GM23338 (cell line): ENCODE measurements at regions not wholly inside any gene's neighbourhood (a gene's known extent, or its start where the extent isn't known, plus 50 kb on each side); places are given as distances from the start of the nearest gene placed in this dataset.

ENCODE experiments used
- ATAC-seq: fragments of 200-7000 bp; cut with Tn5 transposase; 3 replicates; pipeline ENCODE4 v1.9.1; 2020
- DNase-seq: peaks from one replicate; pipeline ENCODE4 v3.0.0-alpha.2; 2015; ENCODE audit warnings: low spot score
- H2AFZ ChIP-seq: fragments of 200-600 bp; sonication (generic); 2 replicates; pipeline ENCODE4 v1.8.0; 2016; ENCODE audit warnings: antibody characterized with exemption, mild to moderate bottlenecking, moderate library complexity
- H3F3A ChIP-seq: fragments of 200-600 bp; sonication (generic); replicated peaks from 2 replicates; pipeline ENCODE4 v1.8.0; 2017; ENCODE audit warnings: antibody characterized with exemption, mixed run types, low read depth
- H3K27ac ChIP-seq: fragments of 200-600 bp; sonication (generic); 2 replicates; pipeline ENCODE4 v1.6.1; 2016; ENCODE audit warnings: low read depth
- H3K27me3 ChIP-seq: fragments of 200-600 bp; sonication (generic); 2 replicates; pipeline ENCODE4 v1.8.0; 2016; ENCODE audit warnings: mild to moderate bottlenecking, mixed run types, moderate library complexity; ENCODE audit not compliant: insufficient read depth
- H3K36me3 ChIP-seq: fragments of 200-600 bp; sonication (generic); 2 replicates; pipeline ENCODE4 v1.8.0; 2016; ENCODE audit warnings: mild to moderate bottlenecking; ENCODE audit not compliant: insufficient read depth
- H3K4me1 ChIP-seq: fragments of 200-600 bp; sonication (generic); 2 replicates; pipeline ENCODE4 v1.8.0; 2016; ENCODE audit warnings: mild to moderate bottlenecking, moderate library complexity; ENCODE audit not compliant: insufficient read depth
- H3K4me2 ChIP-seq: fragments of 200-600 bp; sonication (generic); 2 replicates; pipeline ENCODE4 v1.7.1; 2017; ENCODE audit warnings: mixed run types
- H3K4me3 ChIP-seq: fragments of 200-600 bp; sonication (generic); 2 replicates; pipeline ENCODE4 v1.6.1; 2016; ENCODE audit warnings: mixed run types
- H3K79me2 ChIP-seq: fragments of 200-600 bp; sonication (generic); replicated peaks from 2 replicates; pipeline ENCODE4 v1.8.0; 2017; ENCODE audit warnings: mild to moderate bottlenecking; ENCODE audit not compliant: insufficient read depth
- H3K9me2 ChIP-seq: fragments of 200-600 bp; sonication (generic); 2 replicates; pipeline ENCODE4 v1.8.0; 2017; ENCODE audit not compliant: insufficient read depth
- H4K20me1 ChIP-seq: fragments of 200-600 bp; sonication (generic); replicated peaks from 2 replicates; pipeline ENCODE4 v1.8.0; 2017; ENCODE audit warnings: mild to moderate bottlenecking; ENCODE audit not compliant: insufficient read depth
- H3K27ac Mint-ChIP-seq: 2 replicates; pipeline ENCODE4 v1.8.0; 2020; ENCODE audit warnings: inconsistent platforms, mild to moderate bottlenecking, moderate library complexity, mixed read lengths
- H3K27me3 Mint-ChIP-seq: 3 replicates; pipeline ENCODE4 v1.8.0; 2022; ENCODE audit warnings: low read depth, mild to moderate bottlenecking, moderate library complexity, mixed read lengths, inconsistent platforms; ENCODE audit not compliant: insufficient read depth, poor library complexity
- H3K36me3 Mint-ChIP-seq: 3 replicates; pipeline ENCODE4 v1.8.0; 2021; ENCODE audit warnings: low read depth, mild to moderate bottlenecking, inconsistent platforms, moderate library complexity, mixed read lengths
- H3K4me1 Mint-ChIP-seq: 3 replicates; pipeline ENCODE4 v1.8.0; 2020; ENCODE audit warnings: mild to moderate bottlenecking, inconsistent platforms, mixed read lengths
- H3K4me3 Mint-ChIP-seq: 3 replicates; pipeline ENCODE4 v1.8.0; 2021; ENCODE audit warnings: moderate library complexity, mild to moderate bottlenecking, inconsistent platforms, mixed read lengths
- H3K9me3 Mint-ChIP-seq: 3 replicates; pipeline ENCODE4 v1.8.0; 2020; ENCODE audit warnings: moderate library complexity, mild to moderate bottlenecking, inconsistent platforms, mixed read lengths
- EZH2phosphoT487 ChIP-seq: fragments of 200-600 bp; sonication (generic); IDR thresholded peaks from one replicate; pipeline ENCODE4 v1.8.1; 2018; ENCODE audit warnings: antibody characterized with exemption; ENCODE audit not compliant: unreplicated experiment
- JUNB ChIP-seq: IDR thresholded peaks from one replicate; pipeline ENCODE4 v1.6.1; 2016; ENCODE audit warnings: antibody characterized with exemption; ENCODE audit not compliant: unreplicated experiment
- NANOG ChIP-seq: IDR thresholded peaks from 2 replicates; pipeline ENCODE4 v1.6.1; 2016; ENCODE audit warnings: antibody characterized with exemption, borderline replicate concordance
- POLR2AphosphoS5 ChIP-seq: IDR thresholded peaks from 2 replicates; pipeline ENCODE4 v1.6.1; 2016; ENCODE audit warnings: antibody characterized with exemption, low read depth
- STAT1 ChIP-seq: IDR thresholded peaks from one replicate; pipeline ENCODE4 v1.6.1; 2016; ENCODE audit warnings: antibody characterized with exemption; ENCODE audit not compliant: unreplicated experiment
- ZNF114 ChIP-seq: fragments of 250-450 bp; sonication (Bioruptor Pico); IDR thresholded peaks from 2 replicates; pipeline ENCODE4 v1.5.0; 2020; ENCODE audit warnings: mild to moderate bottlenecking, moderate library complexity
- TF ChIP-seq, protein P1 (sequence below), 2 experiments: fragments of 200-600 bp in 1 of 2; sonication (generic) in 1 of 2; conservative IDR thresholded peaks; 2 replicates each; pipeline versions ENCODE4 v1.5.1 to v1.6.1; 2016 to 2017; ENCODE audit warnings: antibody characterized with exemption in 2 of 2, low read depth in 2 of 2, mild to moderate bottlenecking in 2 of 2, moderate library complexity in 1 of 2
- TF ChIP-seq, protein P2 (sequence below): IDR thresholded peaks from 2 replicates; pipeline ENCODE4 v1.6.1; 2016; ENCODE audit warnings: antibody characterized with exemption
- TF ChIP-seq, protein P3 (sequence below): IDR thresholded peaks from one replicate; pipeline ENCODE4 v1.6.1; 2018; ENCODE audit warnings: antibody characterized with exemption; ENCODE audit not compliant: unreplicated experiment

DNA sequence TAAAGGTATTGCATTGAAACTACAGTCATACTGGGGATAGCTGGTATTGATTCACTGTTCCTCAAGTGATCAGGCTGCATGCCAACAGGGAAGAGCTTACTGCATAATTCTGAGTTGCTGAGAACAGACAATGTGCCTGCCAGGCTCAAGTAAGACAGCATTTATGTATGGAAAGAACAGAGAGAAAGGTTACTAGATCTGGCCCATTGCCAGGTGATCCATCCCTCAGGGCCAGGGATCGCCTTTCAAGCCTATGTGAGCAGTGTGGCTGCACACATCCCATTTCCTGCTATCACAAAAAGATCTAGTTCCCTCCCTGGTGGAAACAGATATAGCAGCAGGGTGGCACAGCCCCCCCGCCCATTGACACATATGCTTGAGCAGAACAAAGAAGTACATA lies 254.0 kb downstream of the TMA16 start (continued):
- TF ChIP-seq, protein P1, sequence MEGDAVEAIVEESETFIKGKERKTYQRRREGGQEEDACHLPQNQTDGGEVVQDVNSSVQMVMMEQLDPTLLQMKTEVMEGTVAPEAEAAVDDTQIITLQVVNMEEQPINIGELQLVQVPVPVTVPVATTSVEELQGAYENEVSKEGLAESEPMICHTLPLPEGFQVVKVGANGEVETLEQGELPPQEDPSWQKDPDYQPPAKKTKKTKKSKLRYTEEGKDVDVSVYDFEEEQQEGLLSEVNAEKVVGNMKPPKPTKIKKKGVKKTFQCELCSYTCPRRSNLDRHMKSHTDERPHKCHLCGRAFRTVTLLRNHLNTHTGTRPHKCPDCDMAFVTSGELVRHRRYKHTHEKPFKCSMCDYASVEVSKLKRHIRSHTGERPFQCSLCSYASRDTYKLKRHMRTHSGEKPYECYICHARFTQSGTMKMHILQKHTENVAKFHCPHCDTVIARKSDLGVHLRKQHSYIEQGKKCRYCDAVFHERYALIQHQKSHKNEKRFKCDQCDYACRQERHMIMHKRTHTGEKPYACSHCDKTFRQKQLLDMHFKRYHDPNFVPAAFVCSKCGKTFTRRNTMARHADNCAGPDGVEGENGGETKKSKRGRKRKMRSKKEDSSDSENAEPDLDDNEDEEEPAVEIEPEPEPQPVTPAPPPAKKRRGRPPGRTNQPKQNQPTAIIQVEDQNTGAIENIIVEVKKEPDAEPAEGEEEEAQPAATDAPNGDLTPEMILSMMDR (conservative IDR thresholded peaks at IDR 0.05; ENCODE audit: low read depth in 2 of 2), result no peak
- no peak for TF ChIP-seq EZH2phosphoT487
- no peak for TF ChIP-seq POLR2AphosphoS5
- TF ChIP-seq, protein P2, sequence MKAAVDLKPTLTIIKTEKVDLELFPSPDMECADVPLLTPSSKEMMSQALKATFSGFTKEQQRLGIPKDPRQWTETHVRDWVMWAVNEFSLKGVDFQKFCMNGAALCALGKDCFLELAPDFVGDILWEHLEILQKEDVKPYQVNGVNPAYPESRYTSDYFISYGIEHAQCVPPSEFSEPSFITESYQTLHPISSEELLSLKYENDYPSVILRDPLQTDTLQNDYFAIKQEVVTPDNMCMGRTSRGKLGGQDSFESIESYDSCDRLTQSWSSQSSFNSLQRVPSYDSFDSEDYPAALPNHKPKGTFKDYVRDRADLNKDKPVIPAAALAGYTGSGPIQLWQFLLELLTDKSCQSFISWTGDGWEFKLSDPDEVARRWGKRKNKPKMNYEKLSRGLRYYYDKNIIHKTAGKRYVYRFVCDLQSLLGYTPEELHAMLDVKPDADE, result no peak
- TF ChIP-seq, protein P3, sequence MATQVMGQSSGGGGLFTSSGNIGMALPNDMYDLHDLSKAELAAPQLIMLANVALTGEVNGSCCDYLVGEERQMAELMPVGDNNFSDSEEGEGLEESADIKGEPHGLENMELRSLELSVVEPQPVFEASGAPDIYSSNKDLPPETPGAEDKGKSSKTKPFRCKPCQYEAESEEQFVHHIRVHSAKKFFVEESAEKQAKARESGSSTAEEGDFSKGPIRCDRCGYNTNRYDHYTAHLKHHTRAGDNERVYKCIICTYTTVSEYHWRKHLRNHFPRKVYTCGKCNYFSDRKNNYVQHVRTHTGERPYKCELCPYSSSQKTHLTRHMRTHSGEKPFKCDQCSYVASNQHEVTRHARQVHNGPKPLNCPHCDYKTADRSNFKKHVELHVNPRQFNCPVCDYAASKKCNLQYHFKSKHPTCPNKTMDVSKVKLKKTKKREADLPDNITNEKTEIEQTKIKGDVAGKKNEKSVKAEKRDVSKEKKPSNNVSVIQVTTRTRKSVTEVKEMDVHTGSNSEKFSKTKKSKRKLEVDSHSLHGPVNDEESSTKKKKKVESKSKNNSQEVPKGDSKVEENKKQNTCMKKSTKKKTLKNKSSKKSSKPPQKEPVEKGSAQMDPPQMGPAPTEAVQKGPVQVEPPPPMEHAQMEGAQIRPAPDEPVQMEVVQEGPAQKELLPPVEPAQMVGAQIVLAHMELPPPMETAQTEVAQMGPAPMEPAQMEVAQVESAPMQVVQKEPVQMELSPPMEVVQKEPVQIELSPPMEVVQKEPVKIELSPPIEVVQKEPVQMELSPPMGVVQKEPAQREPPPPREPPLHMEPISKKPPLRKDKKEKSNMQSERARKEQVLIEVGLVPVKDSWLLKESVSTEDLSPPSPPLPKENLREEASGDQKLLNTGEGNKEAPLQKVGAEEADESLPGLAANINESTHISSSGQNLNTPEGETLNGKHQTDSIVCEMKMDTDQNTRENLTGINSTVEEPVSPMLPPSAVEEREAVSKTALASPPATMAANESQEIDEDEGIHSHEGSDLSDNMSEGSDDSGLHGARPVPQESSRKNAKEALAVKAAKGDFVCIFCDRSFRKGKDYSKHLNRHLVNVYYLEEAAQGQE, result no peak
- no peak for TF ChIP-seq JUNB
- no peak for TF ChIP-seq ZNF114 (CRISPR knock-in tag)
- TF ChIP-seq NANOG, result no peak

DNA sequence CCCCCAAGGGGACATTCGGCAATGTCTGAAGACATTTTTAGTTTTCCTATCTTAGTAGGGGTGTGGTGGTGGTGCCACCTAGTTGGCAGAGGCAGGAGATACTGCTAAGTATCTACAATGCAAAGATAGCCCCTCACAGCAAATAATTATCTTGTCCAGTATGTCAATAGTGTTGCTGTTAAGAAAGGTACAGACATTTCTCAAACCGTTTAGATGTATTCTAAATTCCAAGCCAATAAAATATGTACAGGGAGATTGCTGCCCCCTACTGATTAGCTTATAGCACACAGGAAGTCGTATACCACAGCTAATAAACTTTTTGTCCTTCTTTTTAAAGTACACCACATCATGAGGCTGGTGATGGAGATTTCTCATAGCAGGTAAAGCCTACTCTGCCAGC lies 260.5 kb downstream of the TMA16 start:
- H2AFZ ChIP-seq, result no peak overlapping the region
- H3F3A ChIP-seq, result no peaks in the 10 kb centered on the region
- no peak overlapping the region for H3K4me2 ChIP-seq
- no peaks in the 10 kb centered on the region for H4K20me1 ChIP-seq
- peak; percentile 30 for DNase-seq
- peak; percentile 52 for ATAC-seq
- H3K27me3 ChIP-seq, result no peaks in the 10 kb centered on the region
- Mint-ChIP-seq H3K4me3 (no peak overlapping the region), H3K27me3 (no peaks in the 10 kb centered on the region), H3K36me3 (no peaks in the 10 kb centered on the region), H3K4me1 (no peaks in the 10 kb centered on the region), H3K9me3 (no peaks in the 10 kb centered on the region), H3K27ac (no peak overlapping the region)
- H3K36me3 ChIP-seq, result no peaks in the 10 kb centered on the region
- H3K79me2 ChIP-seq, result no peaks in the 10 kb centered on the region
- H3K4me1 ChIP-seq, result no peaks in the 10 kb centered on the region
- TF ChIP-seq STAT1 (no peak), POLR2AphosphoS5 (no peak), JUNB (no peak)
- TF ChIP-seq, protein P1 (conservative IDR thresholded peaks at IDR 0.05; ENCODE audit: low read depth in 2 of 2), result peak; percentile 51 to 64
- H3K9me2 ChIP-seq, result no peaks in the 10 kb centered on the region
- no peak overlapping the region for H3K4me3 ChIP-seq
- H3K27ac ChIP-seq, result no peak overlapping the region
